ENCODE measurements at regions not wholly inside any gene's neighbourhood (a gene's known extent, or its start where the extent isn't known, plus 50 kb on each side); places are given as distances from the start of the nearest gene placed in this dataset.

GRCh38 chr18:22650247-22650646 is 232.5 kb upstream of the CTAGE1 start:
- Histone ChIP-seq H3K4me3 (ENCODE audit: low read length) (no peak overlapping the region), H3K18ac (ENCODE audit: low read length) (no peak overlapping the region), H3K79me2 (ENCODE audit: control insufficient read depth, insufficient read depth, low read length) (no peaks in the 10 kb centered on the region), H3K23ac (ENCODE audit: low read length) (no peak overlapping the region), H4K8ac (ENCODE audit: low read depth, low read length) (no peak overlapping the region), H3K4me1 (ENCODE audit: control insufficient read depth, low read depth, low read length) (no peaks in the 10 kb centered on the region), H3K36me3 (ENCODE audit: control insufficient read depth, insufficient read depth, low read length) (no peaks in the 10 kb centered on the region), H3K27ac (ENCODE audit: low read depth, low read length) (no peak overlapping the region), H2AK5ac (ENCODE audit: low read length) (no peak overlapping the region), H3K56ac (ENCODE audit: low read length) (no peak overlapping the region), H2BK120ac (ENCODE audit: low read depth, low read length) (no peak overlapping the region), H3K9ac (ENCODE audit: low read length) (no peak overlapping the region), H3K27me3 (ENCODE audit: insufficient read depth, low read length, poor library complexity) (no peaks in the 10 kb centered on the region), H3K4me2 (ENCODE audit: low read length) (no peak overlapping the region), H4K5ac (ENCODE audit: low read length) (no peak overlapping the region), H3K4ac (ENCODE audit: low read depth, low read length) (no peak overlapping the region), H3K79me1 (ENCODE audit: low read length) (no peaks in the 10 kb centered on the region), H2BK5ac (ENCODE audit: low read length) (no peak overlapping the region), H2BK15ac (replicated peaks; ENCODE audit: low read depth) (no peak overlapping the region)
- DNase-seq: no peak

- Histone ChIP-seq H3K4me2 (ENCODE audit: low read length) (no peak overlapping the region), H4K5ac (ENCODE audit: low read length) (no peak overlapping the region), H2BK5ac (ENCODE audit: low read length) (no peak overlapping the region), H3K27ac (ENCODE audit: low read depth, low read length) (no peak overlapping the region), H2BK15ac (replicated peaks; ENCODE audit: low read depth) (no peak overlapping the region), H3K79me2 (ENCODE audit: control insufficient read depth, insufficient read depth, low read length) (no peaks in the 10 kb centered on the region), H3K18ac (ENCODE audit: low read length) (no peak overlapping the region), H3K23ac (ENCODE audit: low read length) (no peak overlapping the region), H3K36me3 (ENCODE audit: control insufficient read depth, insufficient read depth, low read length) (no peaks in the 10 kb centered on the region), H4K8ac (ENCODE audit: low read depth, low read length) (no peak overlapping the region), H3K79me1 (ENCODE audit: low read length) (no peaks in the 10 kb centered on the region), H3K27me3 (ENCODE audit: insufficient read depth, low read length, poor library complexity) (no peaks in the 10 kb centered on the region), H2BK120ac (ENCODE audit: low read depth, low read length) (no peak overlapping the region), H2AK5ac (ENCODE audit: low read length) (no peak overlapping the region), H3K4ac (ENCODE audit: low read depth, low read length) (no peak overlapping the region), H3K56ac (ENCODE audit: low read length) (no peak overlapping the region), H3K4me3 (ENCODE audit: low read length) (no peak overlapping the region), H3K9ac (ENCODE audit: low read length) (no peak overlapping the region), H3K4me1 (ENCODE audit: control insufficient read depth, low read depth, low read length) (no peaks in the 10 kb centered on the region)
- no CpG with 5 or more reads among the region's 1 CpG for WGBS (ENCODE audit: extremely low coverage, insufficient coverage, low lambda C conversion rate)
- no peak for DNase-seq
These were observed 239.9 kb upstream of the CTAGE1 start for GRCh38 chr18:22657619-22658018.

GRCh38 chr18:22658318-22658717 is 240.6 kb upstream of the CTAGE1 start:
- H3K4ac ChIP-seq (ENCODE audit: low read depth, low read length): no peak overlapping the region
- no peak overlapping the region for H3K56ac ChIP-seq (ENCODE audit: low read length)
- no peak overlapping the region for H2BK120ac ChIP-seq (ENCODE audit: low read depth, low read length)
- H3K36me3 ChIP-seq (ENCODE audit: control insufficient read depth, insufficient read depth, low read length): no peaks in the 10 kb centered on the region
- H4K5ac ChIP-seq (ENCODE audit: low read length): no peak overlapping the region
- no peaks in the 10 kb centered on the region for H3K27me3 ChIP-seq (ENCODE audit: insufficient read depth, low read length, poor library complexity)
- no peak overlapping the region for H4K8ac ChIP-seq (ENCODE audit: low read depth, low read length)
- no peak overlapping the region for H3K27ac ChIP-seq (ENCODE audit: low read depth, low read length)
- no peaks in the 10 kb centered on the region for H3K79me2 ChIP-seq (ENCODE audit: control insufficient read depth, insufficient read depth, low read length)
- H3K18ac ChIP-seq (ENCODE audit: low read length): no peak overlapping the region
- H2BK5ac ChIP-seq (ENCODE audit: low read length): no peak overlapping the region
- H2AK5ac ChIP-seq (ENCODE audit: low read length): no peak overlapping the region
- no peak overlapping the region for H3K4me2 ChIP-seq (ENCODE audit: low read length)
- DNase-seq: no peak
- H3K23ac ChIP-seq (ENCODE audit: low read length): no peak overlapping the region
- H2BK15ac ChIP-seq (replicated peaks; ENCODE audit: low read depth): no peak overlapping the region
- H3K4me1 ChIP-seq (ENCODE audit: control insufficient read depth, low read depth, low read length): no peaks in the 10 kb centered on the region
- no peak overlapping the region for H3K4me3 ChIP-seq (ENCODE audit: low read length)
- no CpG with 5 or more reads among the region's 2 CpGs for WGBS (ENCODE audit: extremely low coverage, insufficient coverage, low lambda C conversion rate)
- H3K9ac ChIP-seq (ENCODE audit: low read length): no peak overlapping the region
- no peaks in the 10 kb centered on the region for H3K79me1 ChIP-seq (ENCODE audit: low read length)

- no peaks in the 10 kb centered on the region for H3K4me1 ChIP-seq (ENCODE audit: control insufficient read depth, low read depth, low read length)
- no peaks in the 10 kb centered on the region for H3K27me3 ChIP-seq (ENCODE audit: insufficient read depth, low read length, poor library complexity)
- no peak overlapping the region for H3K9ac ChIP-seq (ENCODE audit: low read length)
- no peak overlapping the region for H3K4me3 ChIP-seq (ENCODE audit: low read length)
- DNase-seq: no peak
- no peak overlapping the region for H3K27ac ChIP-seq (ENCODE audit: low read depth, low read length)
- no peak overlapping the region for H2AK5ac ChIP-seq (ENCODE audit: low read length)
- H3K4ac ChIP-seq (ENCODE audit: low read depth, low read length): no peak overlapping the region
- no peak overlapping the region for H2BK5ac ChIP-seq (ENCODE audit: low read length)
- no peak overlapping the region for H4K5ac ChIP-seq (ENCODE audit: low read length)
- H3K36me3 ChIP-seq (ENCODE audit: control insufficient read depth, insufficient read depth, low read length): no peaks in the 10 kb centered on the region
- no peak overlapping the region for H3K23ac ChIP-seq (ENCODE audit: low read length)
- H3K18ac ChIP-seq (ENCODE audit: low read length): no peak overlapping the region
- no peaks in the 10 kb centered on the region for H3K79me1 ChIP-seq (ENCODE audit: low read length)
- no peak overlapping the region for H2BK120ac ChIP-seq (ENCODE audit: low read depth, low read length)
- H3K56ac ChIP-seq (ENCODE audit: low read length): no peak overlapping the region
- no peak overlapping the region for H3K4me2 ChIP-seq (ENCODE audit: low read length)
- H3K79me2 ChIP-seq (ENCODE audit: control insufficient read depth, insufficient read depth, low read length): no peaks in the 10 kb centered on the region
- H4K8ac ChIP-seq (ENCODE audit: low read depth, low read length): no peak overlapping the region
- no peak overlapping the region for H2BK15ac ChIP-seq (replicated peaks; ENCODE audit: low read depth)
- WGBS (ENCODE audit: extremely low coverage, insufficient coverage, low lambda C conversion rate): no CpG with 5 or more reads among the region's 1 CpG
These were observed 245.7 kb upstream of the CTAGE1 start for GRCh38 chr18:22663378-22663777.

GRCh38 chr18:22666411-22666940 is 248.8 kb upstream of the CTAGE1 start:
- Histone ChIP-seq H3K27me3 (ENCODE audit: insufficient read depth, low read length, poor library complexity) (no peaks in the 10 kb centered on the region), H3K23ac (ENCODE audit: low read length) (no peak overlapping the region), H3K27ac (ENCODE audit: low read depth, low read length) (no peak overlapping the region), H2AK5ac (ENCODE audit: low read length) (no peak overlapping the region), H3K4me2 (ENCODE audit: low read length) (no peak overlapping the region), H3K4me3 (ENCODE audit: low read length) (no peak overlapping the region), H3K56ac (ENCODE audit: low read length) (no peak overlapping the region), H2BK15ac (replicated peaks; ENCODE audit: low read depth) (no peak overlapping the region), H3K4me1 (ENCODE audit: control insufficient read depth, low read depth, low read length) (no peaks in the 10 kb centered on the region), H3K9ac (ENCODE audit: low read length) (no peak overlapping the region), H3K36me3 (ENCODE audit: control insufficient read depth, insufficient read depth, low read length) (no peaks in the 10 kb centered on the region), H3K79me2 (ENCODE audit: control insufficient read depth, insufficient read depth, low read length) (no peaks in the 10 kb centered on the region), H4K8ac (ENCODE audit: low read depth, low read length) (no peak overlapping the region), H2BK120ac (ENCODE audit: low read depth, low read length) (no peak overlapping the region), H4K5ac (ENCODE audit: low read length) (no peak overlapping the region), H3K4ac (ENCODE audit: low read depth, low read length) (no peak overlapping the region), H3K79me1 (ENCODE audit: low read length) (no peaks in the 10 kb centered on the region), H3K18ac (ENCODE audit: low read length) (no peak overlapping the region), H2BK5ac (ENCODE audit: low read length) (no peak overlapping the region)
- WGBS (ENCODE audit: extremely low coverage, insufficient coverage, low lambda C conversion rate): no CpG with 5 or more reads among the region's 4 CpGs
- no peak for DNase-seq

- Histone ChIP-seq H3K4me3 (ENCODE audit: low read length) (no peak overlapping the region), H3K27me3 (ENCODE audit: insufficient read depth, low read length, poor library complexity) (no peaks in the 10 kb centered on the region), H3K56ac (ENCODE audit: low read length) (no peak overlapping the region), H3K27ac (ENCODE audit: low read depth, low read length) (no peak overlapping the region), H3K18ac (ENCODE audit: low read length) (no peak overlapping the region), H3K36me3 (ENCODE audit: control insufficient read depth, insufficient read depth, low read length) (no peaks in the 10 kb centered on the region), H2BK120ac (ENCODE audit: low read depth, low read length) (no peak overlapping the region), H2AK5ac (ENCODE audit: low read length) (no peak overlapping the region), H3K4ac (ENCODE audit: low read depth, low read length) (no peak overlapping the region), H2BK5ac (ENCODE audit: low read length) (no peak overlapping the region), H3K4me1 (ENCODE audit: control insufficient read depth, low read depth, low read length) (no peaks in the 10 kb centered on the region), H4K5ac (ENCODE audit: low read length) (no peak overlapping the region), H2BK15ac (replicated peaks; ENCODE audit: low read depth) (no peak overlapping the region), H4K8ac (ENCODE audit: low read depth, low read length) (no peak overlapping the region), H3K79me2 (ENCODE audit: control insufficient read depth, insufficient read depth, low read length) (no peaks in the 10 kb centered on the region), H3K79me1 (ENCODE audit: low read length) (no peaks in the 10 kb centered on the region), H3K9ac (ENCODE audit: low read length) (no peak overlapping the region), H3K4me2 (ENCODE audit: low read length) (no peak overlapping the region), H3K23ac (ENCODE audit: low read length) (no peak overlapping the region)
- no CpG with 5 or more reads among the region's 4 CpGs for WGBS (ENCODE audit: extremely low coverage, insufficient coverage, low lambda C conversion rate)
- peak; percentile 43 for DNase-seq
These were observed 249.4 kb upstream of the CTAGE1 start for GRCh38 chr18:22667156-22667555.

Data from mesendoderm (in vitro differentiated cells).